ENCODE measurements at regions not wholly inside any gene's neighbourhood (a gene's known extent, or its start where the extent isn't known, plus 50 kb on each side); places are given as distances from the start of the nearest gene placed in this dataset.
"Not testable (repeated sequence)": the region's sequence is repeated elsewhere in the genome, so short reads cannot be mapped to it uniquely, and the experiment has no call there.

GRCh38 chr20:10109641-10110040 is 74.9 kb downstream of the ANKEF1 start:
- DNase-seq (ENCODE audit: low read depth), result no peak

- DNase-seq (ENCODE audit: low read depth), result no peak
Measured at GRCh38 chr20:10110151-10110550, 75.4 kb downstream of the ANKEF1 start.

- DNase-seq (ENCODE audit: low read depth), result no peak
Measured at GRCh38 chr20:10111139-10111958, 76.6 kb downstream of the ANKEF1 start.

- no peak for DNase-seq (ENCODE audit: low read depth)
Measured at GRCh38 chr20:10111959-10112250, 77.1 kb downstream of the ANKEF1 start.

GRCh38 chr20:10113746-10114145 is 79.0 kb downstream of the ANKEF1 start:
- DNase-seq (ENCODE audit: low read depth), result no peak

- no peak for DNase-seq (ENCODE audit: low read depth)
Measured at GRCh38 chr20:10114598-10114997, 79.8 kb downstream of the ANKEF1 start.

GRCh38 chr20:10115021-10115420 is 80.2 kb downstream of the ANKEF1 start:
- peak; percentile 75 for DNase-seq (ENCODE audit: low read depth)

- DNase-seq (ENCODE audit: low read depth), result no peak
Measured at GRCh38 chr20:10119336-10119735, 84.5 kb downstream of the ANKEF1 start.

- DNase-seq (ENCODE audit: low read depth), result not testable (repeated sequence)
Measured at GRCh38 chr20:10124883-10125282, 90.1 kb downstream of the ANKEF1 start.

- no peak for DNase-seq (ENCODE audit: low read depth)
Measured at GRCh38 chr20:10125757-10126156, 91.0 kb downstream of the ANKEF1 start.

GRCh38 chr20:10129749-10130148 is 88.9 kb upstream of the SNAP25 start:
- no peak for DNase-seq (ENCODE audit: low read depth)

GRCh38 chr20:10131732-10132345 is 86.8 kb upstream of the SNAP25 start:
- DNase-seq (ENCODE audit: low read depth), result no peak

GRCh38 chr20:10132387-10132786 is 86.2 kb upstream of the SNAP25 start:
- no peak for DNase-seq (ENCODE audit: low read depth)

GRCh38 chr20:10133532-10133931 is 85.1 kb upstream of the SNAP25 start:
- DNase-seq (ENCODE audit: low read depth), result no peak

GRCh38 chr20:10134176-10134575 is 84.5 kb upstream of the SNAP25 start:
- DNase-seq (ENCODE audit: low read depth), result no peak

- no peak for DNase-seq (ENCODE audit: low read depth)
Measured at GRCh38 chr20:10135438-10135837, 83.2 kb upstream of the SNAP25 start.

GRCh38 chr20:10137032-10137431 is 81.6 kb upstream of the SNAP25 start:
- no peak for DNase-seq (ENCODE audit: low read depth)

GRCh38 chr20:10137533-10137932 is 81.1 kb upstream of the SNAP25 start:
- no peak for DNase-seq (ENCODE audit: low read depth)

GRCh38 chr20:10157549-10157948 is 61.1 kb upstream of the SNAP25 start:
- no peak for DNase-seq (ENCODE audit: low read depth)

- DNase-seq (ENCODE audit: low read depth), result no peak
Measured at GRCh38 chr20:10167040-10167439, 51.6 kb upstream of the SNAP25 start.

- no peak for DNase-seq (ENCODE audit: low read depth)
Measured at GRCh38 chr20:10167594-10167993, 51.0 kb upstream of the SNAP25 start.
